ENCODE measurements at regions not wholly inside any gene's neighbourhood (a gene's known extent, or its start where the extent isn't known, plus 50 kb on each side); places are given as distances from the start of the nearest gene placed in this dataset.
A peak's percentile ranks its signal among the peaks of the same experiment; 100 is the strongest.

GRCh38 chr3:182729903-182730674 is 63.2 kb upstream of the ATP11B start:
- in situ Hi-C loops (cut with MboI; ENCODE audit: low sequenced_read_pairs, unreplicated experiment) = no loop called here
- TF ChIP-seq CTCF (IDR thresholded peaks at IDR 0.05; ENCODE audit: borderline replicate concordance, control extremely low read depth, extremely low read depth, insufficient read depth, missing control alignments) = no peak
- peak; percentile 62 for DNase-seq (ENCODE audit: low spot score)

- no peak for DNase-seq (ENCODE audit: low spot score)
- no peak for TF ChIP-seq CTCF (IDR thresholded peaks at IDR 0.05; ENCODE audit: borderline replicate concordance, control extremely low read depth, extremely low read depth, insufficient read depth, missing control alignments)
- in situ Hi-C loops (cut with MboI; ENCODE audit: low sequenced_read_pairs, unreplicated experiment) = no loop called here
These were observed 62.6 kb upstream of the ATP11B start for GRCh38 chr3:182730675-182731042.

DNA sequence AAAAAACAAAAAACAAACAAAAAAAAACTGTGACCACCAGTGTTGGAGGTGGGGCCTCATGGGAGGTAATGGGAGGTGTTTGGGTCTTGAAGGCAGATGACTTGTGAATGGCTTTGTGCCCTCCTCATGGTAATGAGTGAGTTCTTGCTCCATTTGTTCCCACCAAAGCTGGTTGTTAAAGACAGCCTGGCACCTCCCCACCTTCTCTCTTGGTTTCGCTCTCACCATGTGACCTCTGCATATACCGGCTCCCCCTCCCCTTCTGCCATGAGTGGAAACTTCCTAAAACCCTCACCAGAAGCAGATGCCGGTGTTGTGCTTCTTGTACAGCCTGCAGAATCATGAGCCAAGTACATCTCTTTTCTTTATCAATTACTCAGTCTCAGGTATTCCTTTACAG is 61.5 kb upstream of the ATP11B start:
- no peak for TF ChIP-seq CTCF (IDR thresholded peaks at IDR 0.05; ENCODE audit: borderline replicate concordance, control extremely low read depth, extremely low read depth, insufficient read depth, missing control alignments)
- in situ Hi-C loops (cut with MboI; ENCODE audit: low sequenced_read_pairs, unreplicated experiment) = no loop called here

GRCh38 chr3:182732232-182733015 is 60.9 kb upstream of the ATP11B start:
- in situ Hi-C loops (cut with MboI; ENCODE audit: low sequenced_read_pairs, unreplicated experiment) = no loop called here

More for the DNA sequence above, 61.5 kb upstream of the ATP11B start:
- DNase-seq (ENCODE audit: low spot score) = no peak

DNA sequence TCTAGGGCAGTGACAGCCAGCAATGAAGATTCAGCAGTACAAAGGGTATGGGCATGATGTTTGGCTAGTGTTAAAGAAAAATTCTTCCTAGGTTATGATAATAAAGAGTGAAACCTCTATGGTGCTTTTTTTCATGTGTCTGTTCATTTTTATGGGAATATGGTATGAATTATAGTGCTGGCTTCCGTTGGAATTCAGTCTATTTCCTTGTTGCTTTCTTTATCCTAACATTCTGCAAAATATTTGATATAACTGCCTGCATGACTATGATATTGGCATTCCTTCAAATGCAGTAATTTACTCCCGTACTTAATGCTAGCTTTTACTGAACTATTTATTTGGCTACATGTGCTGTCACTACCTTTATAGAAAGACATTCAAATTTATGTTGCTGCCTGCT is 57.6 kb upstream of the ATP11B start:
- TF ChIP-seq CTCF (IDR thresholded peaks at IDR 0.05; ENCODE audit: borderline replicate concordance, control extremely low read depth, extremely low read depth, insufficient read depth, missing control alignments) = no peak
- in situ Hi-C loops (cut with MboI; ENCODE audit: low sequenced_read_pairs, unreplicated experiment) = no loop called here
- no peak for DNase-seq (ENCODE audit: low spot score)

More at GRCh38 chr3:182732232-182733015, 60.9 kb upstream of the ATP11B start:
- no peak for TF ChIP-seq CTCF (IDR thresholded peaks at IDR 0.05; ENCODE audit: borderline replicate concordance, control extremely low read depth, extremely low read depth, insufficient read depth, missing control alignments)
- DNase-seq (ENCODE audit: low spot score) = peak; percentile 37

DNA sequence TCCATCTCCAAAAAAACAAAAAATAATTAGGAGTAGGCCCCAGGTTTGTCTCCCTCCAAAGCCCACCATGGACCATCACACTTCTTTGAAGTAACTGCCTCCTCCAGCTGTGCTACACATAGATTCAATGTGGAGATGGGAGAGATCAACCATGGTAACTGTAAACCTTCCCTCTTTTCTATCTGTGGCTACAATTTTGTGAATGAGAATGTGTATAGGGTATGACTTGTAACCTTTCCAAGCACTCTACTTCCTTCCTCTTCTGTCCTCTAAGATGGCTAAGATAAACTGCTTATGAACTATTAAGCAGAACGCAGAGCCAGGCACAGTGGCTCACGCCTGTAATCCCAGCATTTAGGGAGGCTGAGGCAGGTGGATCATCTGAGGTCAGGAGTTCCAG is 55.5 kb upstream of the ATP11B start:
- in situ Hi-C loops (cut with MboI; ENCODE audit: low sequenced_read_pairs, unreplicated experiment) = no loop called here
- DNase-seq (ENCODE audit: low spot score) = no peak
- no peak for TF ChIP-seq CTCF (IDR thresholded peaks at IDR 0.05; ENCODE audit: borderline replicate concordance, control extremely low read depth, extremely low read depth, insufficient read depth, missing control alignments)
